SK-N-SH treated with all-trans-retinoic acid at 6 μM for 48 hours (cell line): ENCODE measurements at regions not wholly inside any gene's neighbourhood (a gene's known extent, or its start where the extent isn't known, plus 50 kb on each side); places are given as distances from the start of the nearest gene placed in this dataset.

Source experiments
- ZNF70 ChIP-seq: fragments of 450-650 bp; formaldehyde crosslinking; IDR thresholded peaks from 2 replicates; pipeline ENCODE4 v1.5.0; 2020; ENCODE audit warnings: mild to moderate bottlenecking, moderate library complexity
- TF ChIP-seq, protein P1 (sequence below): fragments of 250-450 bp; sonication (Bioruptor Pico); IDR thresholded peaks from 2 replicates; pipeline ENCODE4 v1.5.1; 2021; ENCODE audit warnings: mild to moderate bottlenecking, moderate library complexity

GRCh38 chrX:46250151-46250550 is 295.1 kb downstream of the ZNF674 start:
- TF ChIP-seq, protein P1, sequence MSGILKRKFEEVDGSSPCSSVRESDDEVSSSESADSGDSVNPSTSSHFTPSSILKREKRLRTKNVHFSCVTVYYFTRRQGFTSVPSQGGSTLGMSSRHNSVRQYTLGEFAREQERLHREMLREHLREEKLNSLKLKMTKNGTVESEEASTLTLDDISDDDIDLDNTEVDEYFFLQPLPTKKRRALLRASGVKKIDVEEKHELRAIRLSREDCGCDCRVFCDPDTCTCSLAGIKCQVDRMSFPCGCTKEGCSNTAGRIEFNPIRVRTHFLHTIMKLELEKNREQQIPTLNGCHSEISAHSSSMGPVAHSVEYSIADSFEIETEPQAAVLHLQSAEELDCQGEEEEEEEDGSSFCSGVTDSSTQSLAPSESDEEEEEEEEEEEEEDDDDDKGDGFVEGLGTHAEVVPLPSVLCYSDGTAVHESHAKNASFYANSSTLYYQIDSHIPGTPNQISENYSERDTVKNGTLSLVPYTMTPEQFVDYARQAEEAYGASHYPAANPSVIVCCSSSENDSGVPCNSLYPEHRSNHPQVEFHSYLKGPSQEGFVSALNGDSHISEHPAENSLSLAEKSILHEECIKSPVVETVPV (CRISPR knock-in tag): no peak
- TF ChIP-seq ZNF70 (CRISPR knock-in tag): no peak
